ENCODE measurements at regions not wholly inside any gene's neighbourhood (a gene's known extent, or its start where the extent isn't known, plus 50 kb on each side); places are given as distances from the start of the nearest gene placed in this dataset.

DNA sequence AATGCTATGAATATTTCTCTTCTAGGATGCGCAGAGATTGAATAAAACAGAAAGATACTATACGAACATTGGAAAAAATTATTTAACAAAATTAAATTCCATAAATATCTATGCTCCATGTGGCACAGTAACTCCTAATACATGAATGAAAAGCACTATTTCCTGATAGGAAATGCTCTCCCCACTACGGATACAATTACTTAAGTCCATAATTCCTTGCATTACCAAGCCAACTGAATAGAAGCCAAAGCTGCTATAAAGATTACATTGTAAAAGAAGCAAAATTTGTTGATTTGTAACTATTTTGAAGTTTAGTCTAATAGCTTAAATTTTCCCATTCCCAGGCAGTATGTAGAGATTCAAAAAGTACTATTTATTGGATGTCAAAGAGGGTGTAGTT is 61.8 kb upstream of the SNX2 start:
- Histone ChIP-seq H2AFZ (ENCODE audit: low read length) (no peak overlapping the region), H3K36me3 (ENCODE audit: insufficient read depth, low read length) (no peaks in the 10 kb centered on the region), H3K4me1 (ENCODE audit: insufficient read depth, low read length, severe bottlenecking) (no peaks in the 10 kb centered on the region), H3K4me3 (ENCODE audit: low read depth, low read length, poor library complexity, severe bottlenecking) (no peak overlapping the region), H3K9ac (ENCODE audit: low read length) (no peak overlapping the region), H3K9me2 (ENCODE audit: low read depth, low read length) (no peaks in the 10 kb centered on the region), H4K20me1 (ENCODE audit: insufficient read depth, low read length) (no peaks in the 10 kb centered on the region), H3K27ac (ENCODE audit: low read depth, low read length, poor library complexity, severe bottlenecking) (no peak overlapping the region), H3F3A (ENCODE audit: insufficient read depth, low read length) (no peaks in the 10 kb centered on the region), H3K4me2 (ENCODE audit: low read length) (no peak overlapping the region), H3K9me3 (ENCODE audit: low read length) (no peaks in the 10 kb centered on the region), H3K79me2 (ENCODE audit: insufficient read depth, low read length) (no peaks in the 10 kb centered on the region), H3K27me3 (ENCODE audit: insufficient read depth, low read length) (no peaks in the 10 kb centered on the region)
- TF ChIP-seq, protein P1, sequence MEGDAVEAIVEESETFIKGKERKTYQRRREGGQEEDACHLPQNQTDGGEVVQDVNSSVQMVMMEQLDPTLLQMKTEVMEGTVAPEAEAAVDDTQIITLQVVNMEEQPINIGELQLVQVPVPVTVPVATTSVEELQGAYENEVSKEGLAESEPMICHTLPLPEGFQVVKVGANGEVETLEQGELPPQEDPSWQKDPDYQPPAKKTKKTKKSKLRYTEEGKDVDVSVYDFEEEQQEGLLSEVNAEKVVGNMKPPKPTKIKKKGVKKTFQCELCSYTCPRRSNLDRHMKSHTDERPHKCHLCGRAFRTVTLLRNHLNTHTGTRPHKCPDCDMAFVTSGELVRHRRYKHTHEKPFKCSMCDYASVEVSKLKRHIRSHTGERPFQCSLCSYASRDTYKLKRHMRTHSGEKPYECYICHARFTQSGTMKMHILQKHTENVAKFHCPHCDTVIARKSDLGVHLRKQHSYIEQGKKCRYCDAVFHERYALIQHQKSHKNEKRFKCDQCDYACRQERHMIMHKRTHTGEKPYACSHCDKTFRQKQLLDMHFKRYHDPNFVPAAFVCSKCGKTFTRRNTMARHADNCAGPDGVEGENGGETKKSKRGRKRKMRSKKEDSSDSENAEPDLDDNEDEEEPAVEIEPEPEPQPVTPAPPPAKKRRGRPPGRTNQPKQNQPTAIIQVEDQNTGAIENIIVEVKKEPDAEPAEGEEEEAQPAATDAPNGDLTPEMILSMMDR (IDR thresholded peaks at IDR 0.05; ENCODE audit: low read length), result no peak
- no peak for TF ChIP-seq EZH2 (IDR thresholded peaks at IDR 0.05; ENCODE audit: borderline replicate concordance, low read length)

GRCh38 chr5:122715095-122715494 is 59.8 kb upstream of the SNX2 start:
- H3K36me3 ChIP-seq (ENCODE audit: insufficient read depth, low read length), result no peaks in the 10 kb centered on the region
- no peaks in the 10 kb centered on the region for H3K79me2 ChIP-seq (ENCODE audit: insufficient read depth, low read length)
- H4K20me1 ChIP-seq (ENCODE audit: insufficient read depth, low read length), result no peaks in the 10 kb centered on the region
- H3K9me2 ChIP-seq (ENCODE audit: low read depth, low read length), result no peaks in the 10 kb centered on the region
- TF ChIP-seq, protein P1 (IDR thresholded peaks at IDR 0.05; ENCODE audit: low read length), result no peak
- H3K27me3 ChIP-seq (ENCODE audit: insufficient read depth, low read length), result no peaks in the 10 kb centered on the region
- H2AFZ ChIP-seq (ENCODE audit: low read length), result no peak overlapping the region
- no peaks in the 10 kb centered on the region for H3F3A ChIP-seq (ENCODE audit: insufficient read depth, low read length)
- H3K9ac ChIP-seq (ENCODE audit: low read length), result no peak overlapping the region
- H3K4me3 ChIP-seq (ENCODE audit: low read depth, low read length, poor library complexity, severe bottlenecking), result no peak overlapping the region
- no peak overlapping the region for H3K27ac ChIP-seq (ENCODE audit: low read depth, low read length, poor library complexity, severe bottlenecking)
- H3K4me2 ChIP-seq (ENCODE audit: low read length), result no peak overlapping the region
- H3K4me1 ChIP-seq (ENCODE audit: insufficient read depth, low read length, severe bottlenecking), result no peaks in the 10 kb centered on the region
- H3K9me3 ChIP-seq (ENCODE audit: low read length), result no peaks in the 10 kb centered on the region

DNA sequence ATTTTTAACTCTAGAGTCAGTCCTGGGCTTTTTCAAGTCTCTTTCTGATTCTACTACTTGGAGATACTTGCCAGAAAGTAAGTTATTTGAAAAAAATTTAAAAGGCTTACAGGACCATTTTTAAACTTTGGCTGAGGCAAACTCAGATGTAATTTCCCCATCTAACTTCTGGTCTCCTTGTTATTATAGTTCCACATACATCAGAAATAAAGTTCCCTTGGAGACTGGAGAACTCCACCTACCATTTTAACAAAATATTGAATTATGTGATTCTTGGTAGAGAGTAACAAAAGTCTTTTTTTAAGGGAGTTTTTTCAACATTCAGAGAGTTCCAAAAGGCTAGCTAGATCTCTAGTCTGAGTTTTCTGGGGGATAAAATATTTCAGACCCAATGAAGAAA is 56.3 kb upstream of the SNX2 start:
- Histone ChIP-seq H3K27ac (ENCODE audit: low read depth, low read length, poor library complexity, severe bottlenecking) (no peak overlapping the region), H3K9me2 (ENCODE audit: low read depth, low read length) (no peaks in the 10 kb centered on the region), H3K27me3 (ENCODE audit: insufficient read depth, low read length) (no peaks in the 10 kb centered on the region), H3K9ac (ENCODE audit: low read length) (no peak overlapping the region), H3K79me2 (ENCODE audit: insufficient read depth, low read length) (no peaks in the 10 kb centered on the region), H3K4me1 (ENCODE audit: insufficient read depth, low read length, severe bottlenecking) (no peaks in the 10 kb centered on the region), H2AFZ (ENCODE audit: low read length) (no peak overlapping the region), H3K9me3 (ENCODE audit: low read length) (no peaks in the 10 kb centered on the region), H4K20me1 (ENCODE audit: insufficient read depth, low read length) (no peaks in the 10 kb centered on the region), H3K36me3 (ENCODE audit: insufficient read depth, low read length) (no peaks in the 10 kb centered on the region), H3K4me3 (ENCODE audit: low read depth, low read length, poor library complexity, severe bottlenecking) (no peak overlapping the region), H3K4me2 (ENCODE audit: low read length) (no peak overlapping the region), H3F3A (ENCODE audit: insufficient read depth, low read length) (no peaks in the 10 kb centered on the region)
- TF ChIP-seq, protein P1 (IDR thresholded peaks at IDR 0.05; ENCODE audit: low read length), result no peak
- no peak for TF ChIP-seq EZH2 (IDR thresholded peaks at IDR 0.05; ENCODE audit: borderline replicate concordance, low read length)
